GM18505 (cell line): ENCODE measurements at regions not wholly inside any gene's neighbourhood (a gene's known extent, or its start where the extent isn't known, plus 50 kb on each side); places are given as distances from the start of the nearest gene placed in this dataset.
"Not testable (repeated sequence)": the region's sequence is repeated elsewhere in the genome, so short reads cannot be mapped to it uniquely, and the experiment has no call there.

Experiments used
- ATAC-seq: cut with Tn5 transposase; IDR thresholded peaks from one replicate; pipeline ENCODE4 v1.9.1; 2021; ENCODE audit not compliant: unreplicated experiment
- POLR2A ChIP-seq: IDR thresholded peaks from 4 replicates; pipeline ENCODE4 v1.6.1; 2011; ENCODE audit warnings: borderline replicate concordance; ENCODE audit not compliant: insufficient read depth, insufficient read length; ENCODE audit errors: extremely low read depth

DNA sequence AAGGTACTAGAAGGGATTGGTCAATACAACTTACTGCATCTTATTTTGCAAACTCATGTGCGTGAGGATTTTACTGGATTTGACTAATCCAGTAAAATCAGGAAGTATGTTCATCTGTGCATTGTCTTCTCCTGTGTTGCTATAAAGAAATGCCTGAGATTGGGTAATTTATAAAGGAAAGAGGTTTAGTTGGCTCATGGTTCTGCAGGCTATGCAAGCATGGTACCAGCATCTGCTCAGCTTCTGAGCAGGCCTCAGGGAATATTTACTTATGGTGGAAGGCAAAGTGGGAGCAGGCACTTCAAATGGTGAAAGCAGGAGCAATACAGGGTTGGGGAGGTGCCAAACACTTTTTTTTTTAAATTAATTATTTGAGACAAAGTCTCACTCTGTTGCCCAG is 2199.5 kb upstream of the WWC1 start:
- no peak for ATAC-seq
- no peak for TF ChIP-seq POLR2A

DNA sequence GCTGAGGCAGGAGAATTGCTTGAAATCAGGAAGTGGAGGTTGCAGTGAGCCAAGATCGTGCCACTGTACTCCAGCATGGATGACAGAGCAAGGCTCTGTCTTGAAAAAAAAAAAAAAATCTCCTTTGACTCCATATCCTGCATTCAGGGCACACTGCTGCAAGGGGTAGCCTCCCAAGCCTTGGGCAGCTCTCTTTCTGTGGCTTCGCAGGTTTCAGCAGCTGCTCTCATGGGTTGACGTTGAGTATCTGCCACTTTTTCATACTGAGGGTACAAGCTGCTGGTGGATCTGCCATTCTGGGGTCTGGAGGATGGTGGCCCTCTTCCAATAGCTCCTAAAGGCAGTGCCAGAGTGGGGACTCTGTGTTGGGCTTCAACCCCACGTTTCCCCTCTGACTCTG is 2198.1 kb upstream of the WWC1 start:
- no peak for ATAC-seq
- TF ChIP-seq POLR2A, result no peak

GRCh38 chr5:166102947-166103346 is 2188.5 kb upstream of the WWC1 start:
- ATAC-seq, result no peak
- no peak for TF ChIP-seq POLR2A

DNA sequence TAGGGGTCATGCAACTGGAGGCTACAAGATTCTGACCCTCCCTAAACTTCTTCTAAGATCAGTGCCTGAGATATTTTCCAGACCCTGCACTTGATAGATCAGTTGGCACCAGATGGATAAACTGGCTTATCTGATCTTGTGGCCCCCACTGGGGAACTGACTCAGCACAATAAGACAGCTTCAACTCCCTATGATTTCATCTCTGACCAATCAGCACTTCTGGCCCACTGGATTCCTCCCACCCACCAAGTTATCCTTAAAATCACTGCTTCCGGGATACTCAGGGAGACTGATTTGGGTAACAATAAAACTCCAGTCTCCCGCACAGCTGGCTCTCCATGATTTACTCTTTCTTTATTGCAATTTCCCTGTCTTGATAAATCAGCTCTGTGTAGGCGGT is 2180.4 kb upstream of the WWC1 start:
- no peak for TF ChIP-seq POLR2A
- ATAC-seq, result no peak

- ATAC-seq, result no peak
- no peak for TF ChIP-seq POLR2A
Measured at GRCh38 chr5:166117072-166118066, 2174.1 kb upstream of the WWC1 start.

DNA sequence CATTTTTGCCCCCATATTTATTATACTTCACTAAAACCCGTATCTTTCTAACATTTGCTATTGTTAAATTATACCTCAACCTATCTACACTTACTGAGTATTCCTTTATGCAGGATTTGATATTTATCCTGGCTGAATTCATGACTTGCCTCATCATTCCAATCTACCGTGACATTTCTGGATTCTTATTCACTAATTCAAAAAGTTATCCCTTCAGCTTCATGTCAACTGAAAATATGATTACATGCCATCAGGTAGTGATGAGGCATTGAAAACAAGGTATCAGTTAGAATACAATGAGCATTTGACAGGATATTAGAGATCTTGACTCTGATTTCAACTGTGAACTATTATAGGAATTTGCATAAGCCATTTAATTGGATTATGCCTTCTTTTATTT is 2171.9 kb upstream of the WWC1 start:
- no peak for TF ChIP-seq POLR2A
- no peak for ATAC-seq

GRCh38 chr5:166123717-166124116 is 2167.7 kb upstream of the WWC1 start:
- no peak for ATAC-seq
- no peak for TF ChIP-seq POLR2A

DNA sequence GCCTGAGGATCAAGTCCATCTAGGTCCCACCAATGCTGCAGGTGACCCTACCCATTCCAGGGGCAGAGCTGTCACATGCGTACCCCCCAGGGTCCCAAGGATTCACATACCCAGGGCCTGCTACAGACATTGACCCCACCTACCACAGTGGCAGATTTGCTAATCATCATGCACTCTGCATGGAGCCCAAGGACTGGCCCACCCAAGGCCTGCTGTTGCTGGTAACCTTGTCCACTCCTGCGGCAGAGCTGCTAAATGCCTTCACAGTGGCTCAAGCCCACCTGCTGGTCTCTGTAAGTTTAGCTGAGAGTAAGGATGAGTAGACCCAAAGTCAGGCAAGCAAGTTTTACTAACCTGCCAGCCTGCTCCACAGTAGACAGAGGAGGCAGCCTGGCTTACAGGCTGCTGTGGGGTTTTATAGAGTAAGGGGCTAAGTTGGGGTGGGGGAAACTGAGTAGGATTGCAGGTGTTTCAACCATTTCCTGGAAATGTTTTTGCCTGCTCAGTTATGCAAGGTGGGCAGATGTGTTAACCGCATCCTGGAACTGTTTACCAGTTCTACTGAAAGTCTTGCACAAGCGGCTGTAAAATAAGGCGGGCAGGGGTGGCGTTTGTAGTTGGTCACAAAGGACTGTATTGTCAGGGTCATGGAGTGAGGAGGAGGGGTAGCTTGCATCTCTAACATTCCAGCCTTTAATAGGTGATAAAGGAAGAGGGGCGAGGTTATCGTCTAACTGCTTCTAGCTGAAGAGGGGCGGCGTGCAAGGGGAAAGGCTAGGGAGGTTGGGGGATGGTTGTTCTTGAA is 2163.5 kb upstream of the WWC1 start:
- no peak for TF ChIP-seq POLR2A

DNA sequence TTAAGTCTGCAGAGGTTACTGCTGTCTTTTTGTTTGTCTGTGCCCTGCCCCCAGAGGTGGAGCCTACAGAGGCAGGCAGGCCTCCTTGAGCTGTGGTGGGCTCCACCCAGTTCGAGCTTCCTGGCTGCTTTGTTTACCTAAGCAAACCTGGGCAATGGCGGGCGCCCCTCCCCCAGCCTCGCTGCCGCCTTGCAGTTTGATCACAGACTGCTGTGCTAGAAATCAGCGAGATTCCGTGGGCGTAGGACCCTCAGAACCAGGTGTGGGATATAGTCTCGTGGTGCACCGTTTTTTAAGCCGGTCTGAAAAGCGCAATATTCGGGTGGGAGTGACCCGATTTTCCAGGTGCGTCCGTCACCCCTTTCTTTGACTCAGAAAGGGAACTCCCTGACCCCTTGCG is 2146.3 kb upstream of the WWC1 start:
- not testable (repeated sequence) for ATAC-seq

More for the DNA sequence above, 2163.5 kb upstream of the WWC1 start:
- no peak for ATAC-seq

- TF ChIP-seq POLR2A, result no peak
- no peak for ATAC-seq
Measured at GRCh38 chr5:166163996-166164610, 2127.3 kb upstream of the WWC1 start.

DNA sequence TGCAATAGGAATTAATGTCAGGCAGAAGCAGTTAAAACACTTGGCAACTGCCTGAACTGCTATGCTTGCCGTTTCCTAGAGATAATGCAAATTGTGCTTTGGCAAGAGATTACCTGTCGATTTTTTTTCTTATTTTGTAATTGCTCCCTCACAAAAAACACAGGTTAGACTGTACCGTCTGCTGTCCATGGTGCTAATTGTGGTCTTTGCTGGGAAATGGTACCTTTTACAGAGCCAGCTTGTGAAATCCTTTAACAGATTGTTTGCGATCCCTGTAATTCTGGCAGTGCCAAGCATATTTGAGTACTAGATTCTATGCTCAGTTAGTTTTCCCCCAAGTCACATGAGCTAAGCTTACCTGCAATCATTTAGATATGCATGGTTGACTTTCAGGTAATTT is 2125.8 kb upstream of the WWC1 start:
- no peak for TF ChIP-seq POLR2A
- no peak for ATAC-seq

- TF ChIP-seq POLR2A, result no peak
- no peak for ATAC-seq
Measured at GRCh38 chr5:166166071-166166470, 2125.4 kb upstream of the WWC1 start.

GRCh38 chr5:166172597-166172996 is 2118.8 kb upstream of the WWC1 start:
- TF ChIP-seq POLR2A, result no peak

More at GRCh38 chr5:166172597-166172996, 2118.8 kb upstream of the WWC1 start:
- ATAC-seq, result no peak
